ENCODE measurements at regions not wholly inside any gene's neighbourhood (a gene's known extent, or its start where the extent isn't known, plus 50 kb on each side); places are given as distances from the start of the nearest gene placed in this dataset.

DNA sequence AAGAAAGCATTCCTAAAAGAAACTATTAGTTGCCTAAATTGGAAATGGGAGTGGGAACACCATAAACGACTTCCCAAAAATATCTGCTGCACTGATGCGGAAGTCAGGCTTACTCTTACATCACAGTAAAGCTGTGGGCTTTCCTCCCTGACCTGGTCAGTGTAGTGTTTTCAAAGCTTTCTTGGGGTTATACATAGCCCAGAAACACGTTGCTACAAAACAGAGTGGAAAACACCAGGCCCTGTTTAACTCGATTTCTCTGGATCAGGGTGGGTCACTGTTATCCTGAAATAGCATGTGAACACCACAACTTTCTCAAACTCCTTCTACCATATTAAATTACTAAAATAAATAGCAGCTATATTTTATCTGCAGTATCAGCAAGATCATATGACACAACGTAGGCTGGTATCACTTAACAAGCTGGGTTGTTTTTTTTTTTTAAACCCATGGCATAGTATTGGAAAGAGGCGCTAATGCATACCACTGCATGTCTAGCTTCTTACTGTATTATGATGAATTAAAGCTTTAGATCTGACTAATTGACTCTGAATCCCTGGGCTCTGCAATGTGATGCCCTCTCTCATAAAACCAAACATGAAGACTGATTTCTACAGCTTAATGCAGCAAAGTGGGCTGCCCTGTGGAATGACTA is 184.6 kb downstream of the TGFB2 start:
- TF ChIP-seq, protein P1, sequence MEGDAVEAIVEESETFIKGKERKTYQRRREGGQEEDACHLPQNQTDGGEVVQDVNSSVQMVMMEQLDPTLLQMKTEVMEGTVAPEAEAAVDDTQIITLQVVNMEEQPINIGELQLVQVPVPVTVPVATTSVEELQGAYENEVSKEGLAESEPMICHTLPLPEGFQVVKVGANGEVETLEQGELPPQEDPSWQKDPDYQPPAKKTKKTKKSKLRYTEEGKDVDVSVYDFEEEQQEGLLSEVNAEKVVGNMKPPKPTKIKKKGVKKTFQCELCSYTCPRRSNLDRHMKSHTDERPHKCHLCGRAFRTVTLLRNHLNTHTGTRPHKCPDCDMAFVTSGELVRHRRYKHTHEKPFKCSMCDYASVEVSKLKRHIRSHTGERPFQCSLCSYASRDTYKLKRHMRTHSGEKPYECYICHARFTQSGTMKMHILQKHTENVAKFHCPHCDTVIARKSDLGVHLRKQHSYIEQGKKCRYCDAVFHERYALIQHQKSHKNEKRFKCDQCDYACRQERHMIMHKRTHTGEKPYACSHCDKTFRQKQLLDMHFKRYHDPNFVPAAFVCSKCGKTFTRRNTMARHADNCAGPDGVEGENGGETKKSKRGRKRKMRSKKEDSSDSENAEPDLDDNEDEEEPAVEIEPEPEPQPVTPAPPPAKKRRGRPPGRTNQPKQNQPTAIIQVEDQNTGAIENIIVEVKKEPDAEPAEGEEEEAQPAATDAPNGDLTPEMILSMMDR (IDR thresholded peaks at IDR 0.05; ENCODE audit: low read depth, low read length): no peak
- no peak for TF ChIP-seq POLR2A (IDR thresholded peaks at IDR 0.05; ENCODE audit: extremely low read depth, insufficient read length)
- TF ChIP-seq, protein P2, sequence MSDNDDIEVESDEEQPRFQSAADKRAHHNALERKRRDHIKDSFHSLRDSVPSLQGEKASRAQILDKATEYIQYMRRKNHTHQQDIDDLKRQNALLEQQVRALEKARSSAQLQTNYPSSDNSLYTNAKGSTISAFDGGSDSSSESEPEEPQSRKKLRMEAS (IDR thresholded peaks at IDR 0.05; ENCODE audit: low read depth, low read length): no peak

All from NB4 (cell line).